Choroid plexus epithelial cell (primary cell): ENCODE measurements at regions not wholly inside any gene's neighbourhood (a gene's known extent, or its start where the extent isn't known, plus 50 kb on each side); places are given as distances from the start of the nearest gene placed in this dataset.

ENCODE experiments used
- DNase-seq: peaks from one replicate; pipeline ENCODE4 v3.0.0-alpha.2; 2010; ENCODE audit warnings: low read depth
- H3K4me3 ChIP-seq: 2 replicates; pipeline ENCODE4 v1.5.1; 2011; ENCODE audit warnings: low read depth, mild to moderate bottlenecking, control low read depth, low read length, moderate library complexity
- TF ChIP-seq, protein P1 (sequence below): conservative IDR thresholded peaks from 2 replicates; pipeline ENCODE4 v1.5.1; 2011; ENCODE audit warnings: low read depth, mild to moderate bottlenecking, control low read depth, inconsistent platforms, low read length, moderate library complexity

DNA sequence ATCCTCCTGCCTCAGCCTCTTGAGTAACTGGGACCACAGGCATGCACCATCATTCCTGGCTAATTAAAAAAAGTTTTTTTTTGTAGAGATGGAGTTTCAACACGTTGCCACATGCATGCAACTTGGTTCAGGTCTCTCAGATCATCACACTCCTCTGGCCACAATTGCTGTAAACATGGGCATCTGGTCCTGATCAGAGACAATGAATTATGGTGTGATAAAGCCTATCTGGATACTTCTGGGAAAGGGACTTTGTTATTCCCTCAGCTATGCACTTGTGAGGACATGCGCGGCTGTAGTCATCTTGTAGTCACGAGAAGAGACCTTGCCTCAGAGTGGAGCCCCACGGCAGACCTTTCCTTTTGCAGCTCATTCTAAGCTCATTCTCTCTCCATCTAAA lies 210.9 kb upstream of the ZFP64 start:
- TF ChIP-seq, protein P1, sequence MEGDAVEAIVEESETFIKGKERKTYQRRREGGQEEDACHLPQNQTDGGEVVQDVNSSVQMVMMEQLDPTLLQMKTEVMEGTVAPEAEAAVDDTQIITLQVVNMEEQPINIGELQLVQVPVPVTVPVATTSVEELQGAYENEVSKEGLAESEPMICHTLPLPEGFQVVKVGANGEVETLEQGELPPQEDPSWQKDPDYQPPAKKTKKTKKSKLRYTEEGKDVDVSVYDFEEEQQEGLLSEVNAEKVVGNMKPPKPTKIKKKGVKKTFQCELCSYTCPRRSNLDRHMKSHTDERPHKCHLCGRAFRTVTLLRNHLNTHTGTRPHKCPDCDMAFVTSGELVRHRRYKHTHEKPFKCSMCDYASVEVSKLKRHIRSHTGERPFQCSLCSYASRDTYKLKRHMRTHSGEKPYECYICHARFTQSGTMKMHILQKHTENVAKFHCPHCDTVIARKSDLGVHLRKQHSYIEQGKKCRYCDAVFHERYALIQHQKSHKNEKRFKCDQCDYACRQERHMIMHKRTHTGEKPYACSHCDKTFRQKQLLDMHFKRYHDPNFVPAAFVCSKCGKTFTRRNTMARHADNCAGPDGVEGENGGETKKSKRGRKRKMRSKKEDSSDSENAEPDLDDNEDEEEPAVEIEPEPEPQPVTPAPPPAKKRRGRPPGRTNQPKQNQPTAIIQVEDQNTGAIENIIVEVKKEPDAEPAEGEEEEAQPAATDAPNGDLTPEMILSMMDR = no peak
- no peak overlapping the region for H3K4me3 ChIP-seq
- no peak for DNase-seq

DNA sequence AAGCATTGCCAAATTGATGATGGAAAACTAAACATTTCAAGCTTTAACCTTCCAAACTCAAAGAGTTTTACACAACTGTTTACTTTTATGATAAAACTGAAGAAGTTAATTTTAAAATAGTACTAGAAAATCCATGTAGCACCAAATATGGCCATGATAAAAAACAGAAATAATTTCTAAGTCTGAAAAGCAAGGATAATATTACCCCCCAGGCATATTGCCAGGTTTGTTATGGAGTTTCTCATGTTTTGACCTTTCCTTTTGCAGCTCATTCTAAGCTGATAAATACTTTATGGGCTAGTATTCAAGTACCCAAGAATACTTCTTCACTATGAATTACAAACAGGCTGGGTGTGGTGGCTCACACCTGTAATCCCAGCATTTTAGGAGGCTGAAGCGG lies 209.9 kb upstream of the ZFP64 start:
- no peak for DNase-seq
- no peak overlapping the region for H3K4me3 ChIP-seq
- TF ChIP-seq, protein P1 = no peak

DNA sequence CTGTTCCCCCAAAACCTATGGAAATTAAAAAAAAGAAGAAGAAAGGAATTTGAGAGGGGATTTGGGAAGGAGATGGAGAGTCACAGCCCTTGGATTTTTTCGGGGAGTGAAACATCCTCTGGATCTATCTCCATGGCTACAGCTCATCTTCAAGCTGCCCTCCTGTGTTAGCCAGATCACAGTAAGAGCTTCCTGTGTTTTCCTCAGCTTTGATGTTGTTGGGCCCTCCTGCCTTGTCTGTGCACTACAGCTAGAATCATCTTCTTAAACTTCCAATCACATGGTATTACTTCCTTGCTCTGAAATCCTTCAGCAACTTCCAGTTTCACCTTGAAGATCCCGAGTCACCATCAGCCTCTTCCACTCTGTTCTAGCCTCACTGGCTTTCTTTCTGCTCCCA lies 207.8 kb upstream of the ZFP64 start:
- H3K4me3 ChIP-seq = no peak overlapping the region
- TF ChIP-seq, protein P1 = no peak
- DNase-seq = no peak

DNA sequence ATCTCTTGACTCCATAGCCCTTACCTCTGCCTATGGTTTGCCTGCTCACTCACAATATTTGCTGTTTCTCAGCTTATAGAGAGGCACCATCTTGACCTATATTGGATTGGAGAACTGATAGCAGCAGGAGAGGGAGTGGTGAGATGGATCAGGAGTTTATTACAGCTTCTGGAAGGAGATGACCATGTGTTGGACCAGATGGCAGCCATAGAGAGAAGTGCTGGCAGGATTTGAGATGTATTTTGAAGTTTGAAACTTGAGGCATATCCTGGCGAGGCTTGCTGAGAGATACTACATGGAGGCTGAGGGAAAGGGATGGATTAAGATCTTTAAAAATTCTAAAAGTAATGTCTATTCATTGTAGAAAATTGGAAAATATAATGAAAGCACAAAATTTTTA lies 198.0 kb upstream of the ZFP64 start:
- TF ChIP-seq, protein P1 = no peak
- H3K4me3 ChIP-seq = no peak overlapping the region
- no peak for DNase-seq

DNA sequence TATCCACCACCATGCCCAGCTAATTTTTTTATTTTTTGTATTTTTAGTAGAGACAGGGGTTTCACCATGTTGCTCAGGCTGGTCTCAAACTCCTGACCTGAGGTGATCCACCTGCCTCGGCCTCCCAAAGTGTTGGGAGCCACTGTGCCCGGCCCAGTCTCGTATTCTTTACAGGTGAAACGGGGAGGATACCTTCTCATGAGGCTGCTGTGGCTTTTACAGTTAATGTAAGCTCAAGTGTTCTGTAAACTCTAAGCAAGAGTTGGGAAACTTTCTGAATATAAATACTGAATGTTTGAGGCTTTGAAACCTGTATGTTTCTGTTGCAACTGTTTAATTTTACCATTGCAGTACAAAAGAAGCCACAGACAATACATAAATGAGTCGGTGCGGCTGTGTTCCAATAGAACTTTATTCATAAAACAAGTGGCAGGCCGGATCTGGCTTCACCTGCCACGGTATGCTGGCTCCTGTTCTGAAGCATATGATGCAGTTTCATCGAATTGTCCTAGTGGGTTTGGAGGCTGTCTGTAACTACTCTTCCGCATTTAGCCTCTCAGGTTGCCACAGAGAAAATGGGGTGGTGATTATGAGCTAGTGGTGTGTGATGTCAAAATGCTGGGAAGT lies 192.5 kb upstream of the ZFP64 start:
- TF ChIP-seq, protein P1 = no peak
- no peak for DNase-seq
- no peak overlapping the region for H3K4me3 ChIP-seq

DNA sequence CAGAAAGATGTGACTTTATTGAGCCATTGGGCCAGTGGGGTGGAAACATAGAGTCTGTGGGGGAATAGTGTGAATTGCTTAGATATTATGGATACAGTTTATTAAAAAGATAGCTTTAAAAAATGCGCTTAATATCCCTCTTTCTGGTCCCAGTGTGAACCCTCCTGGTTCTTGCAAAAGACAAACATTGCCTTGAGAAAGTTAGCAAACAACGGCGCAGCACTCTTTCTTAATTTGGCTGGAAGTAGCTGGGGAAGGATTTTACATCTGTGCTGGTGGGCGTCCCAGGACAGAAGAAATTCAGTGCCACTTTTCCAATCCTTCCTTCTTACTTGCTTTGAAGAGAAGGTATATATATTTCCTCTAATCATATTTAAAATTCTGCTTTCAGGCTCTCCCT lies 191.4 kb upstream of the ZFP64 start:
- no peak overlapping the region for H3K4me3 ChIP-seq
- no peak for DNase-seq
- TF ChIP-seq, protein P1 = no peak

DNA sequence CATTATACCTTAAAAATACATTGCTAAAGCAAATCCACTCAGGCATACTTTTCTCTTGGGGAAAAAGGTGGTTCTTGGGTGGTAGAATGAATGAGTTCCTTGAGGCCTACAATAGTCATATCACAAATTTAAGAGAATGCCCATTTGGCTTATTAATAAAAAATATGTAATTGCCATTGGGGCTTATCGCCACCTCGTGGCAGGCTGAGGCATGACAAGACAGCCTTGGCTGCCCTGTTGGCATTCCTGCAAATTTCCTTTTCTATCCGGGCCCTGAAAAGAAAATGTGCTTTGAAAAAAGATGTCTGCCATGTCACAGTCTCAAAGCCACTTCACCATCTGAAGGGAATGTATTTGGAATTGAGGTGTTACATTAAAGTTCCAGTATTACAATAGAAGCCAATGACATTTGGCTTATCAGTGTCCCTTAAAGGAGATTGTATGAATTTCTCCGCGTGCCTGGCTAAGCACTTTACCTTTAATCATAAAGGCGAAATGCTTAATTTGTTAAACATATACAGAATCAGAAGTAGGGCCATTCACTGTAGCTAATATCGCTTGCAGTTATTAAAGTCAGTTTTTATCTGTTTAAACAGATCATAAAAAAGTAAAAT lies 188.3 kb upstream of the ZFP64 start:
- TF ChIP-seq, protein P1 = peak; percentile 98
- H3K4me3 ChIP-seq = no peak overlapping the region
- DNase-seq = peak; percentile 51
